SK-N-SH (cell line): ENCODE measurements at regions not wholly inside any gene's neighbourhood (a gene's known extent, or its start where the extent isn't known, plus 50 kb on each side); places are given as distances from the start of the nearest gene placed in this dataset.

ENCODE experiments used
- CTCF ChIA-PET: fragments of 300-600, 350-600 bp; formaldehyde crosslinking; extraction: SDS; loops from one replicate; lab custom pipeline; 2021; lab: Yijun Ruan, JAX
- POLR2A ChIA-PET: fragments of 350-600 bp; sonication (Branson Sonifier 250); formaldehyde crosslinking; extraction: SDS; loops from one replicate; lab custom pipeline; 2020; ENCODE audit warnings: antibody characterized with exemption, inconsistent platforms; lab: Yijun Ruan, JAX
- DNase-seq: peaks from one replicate; pipeline ENCODE4 v3.0.0; 2012
- H2AFZ ChIP-seq: fragments of 200-600 bp; sonication (generic); 2 replicates; pipeline ENCODE4 v1.8.1; 2016; ENCODE audit warnings: antibody characterized with exemption, mild to moderate bottlenecking, low read depth
- H3F3A ChIP-seq: fragments of 200-600 bp; sonication (generic); replicated peaks from 2 replicates; pipeline ENCODE3; 2016; ENCODE audit warnings: antibody characterized with exemption, mild to moderate bottlenecking; ENCODE audit not compliant: insufficient read depth
- H3K27ac ChIP-seq, 2 experiments: fragments of 200-500 bp in 1 of 2; fragments of 200-600 bp in 1 of 2; sonication (Bioruptor generic) in 1 of 2; sonication (generic), shearing (Covaris generic) in 1 of 2; 2 replicates each; pipeline versions ENCODE4 v1.5.1 to v1.6.1; 2014 to 2016; ENCODE audit warnings: low read depth in 2 of 2, inconsistent platforms in 1 of 2, low read length in 1 of 2, mild to moderate bottlenecking in 1 of 2, mixed read lengths in 1 of 2
- H3K27me3 ChIP-seq: fragments of 200-600 bp; sonication (generic), shearing (Covaris generic); 2 replicates; pipeline ENCODE4 v1.6.1; 2016; ENCODE audit warnings: mixed run types; ENCODE audit not compliant: insufficient read depth
- H3K36me3 ChIP-seq, 2 experiments: fragments of 200-500 bp in 1 of 2; fragments of 200-600 bp in 1 of 2; sonication (Bioruptor generic) in 1 of 2; sonication (generic) in 1 of 2; replicated peaks in 1 of 2; 2 replicates each; pipeline versions ENCODE3 to v1.5.1; 2014 to 2016; ENCODE audit warnings: low read length in 1 of 2, mild to moderate bottlenecking in 1 of 2; ENCODE audit not compliant: insufficient read depth in 2 of 2, control insufficient read depth in 1 of 2
- H3K4me1 ChIP-seq, 2 experiments: fragments of 200-500 bp in 1 of 2; fragments of 200-600 bp in 1 of 2; sonication (Bioruptor generic) in 1 of 2; sonication (generic), shearing (Covaris generic) in 1 of 2; 2 replicates each; pipeline versions ENCODE4 v1.5.1 to v1.6.1; 2014 to 2016; ENCODE audit warnings: low read depth in 1 of 2, low read length in 1 of 2, mixed run types in 1 of 2; ENCODE audit not compliant: insufficient read depth in 2 of 2, control insufficient read depth in 1 of 2
- H3K4me2 ChIP-seq: fragments of 200-600 bp; sonication (generic), shearing (Covaris generic); 2 replicates; pipeline ENCODE4 v1.6.1; 2017; ENCODE audit warnings: mixed run types
- H3K4me3 ChIP-seq, 2 experiments: fragments of 200-500 bp in 1 of 2; fragments of 200-600 bp in 1 of 2; sonication (Bioruptor generic) in 1 of 2; sonication (generic), shearing (Covaris generic) in 1 of 2; 2 replicates each; pipeline versions ENCODE4 v1.5.1 to v1.8.1; 2014 to 2016; ENCODE audit warnings: low read depth in 2 of 2, inconsistent platforms in 1 of 2, low read length in 1 of 2, mild to moderate bottlenecking in 1 of 2, mixed read lengths in 1 of 2, moderate library complexity in 1 of 2
- H3K79me2 ChIP-seq: fragments of 200-600 bp; sonication (generic); 2 replicates; pipeline ENCODE4 v1.8.1; 2017; ENCODE audit warnings: mild to moderate bottlenecking; ENCODE audit not compliant: insufficient read depth
- H3K9ac ChIP-seq: fragments of 200-600 bp; sonication (generic); 2 replicates; pipeline ENCODE4 v1.6.1; 2017; ENCODE audit warnings: mixed run types
- H3K9me2 ChIP-seq: fragments of 200-600 bp; sonication (generic); 2 replicates; pipeline ENCODE4 v1.6.1; 2017; ENCODE audit warnings: mixed run types
- H3K9me3 ChIP-seq: fragments of 200-600 bp; sonication (generic); 2 replicates; pipeline ENCODE4 v1.6.1; 2017; ENCODE audit warnings: mixed run types, mild to moderate bottlenecking, moderate library complexity
- H4K20me1 ChIP-seq: fragments of 200-600 bp; sonication (generic); 2 replicates; pipeline ENCODE4 v1.6.1; 2017; ENCODE audit warnings: mild to moderate bottlenecking, mixed run types; ENCODE audit not compliant: insufficient read depth
- CHD2 ChIP-seq: fragments of 150-350 bp; IDR thresholded peaks from 2 replicates; pipeline ENCODE4 v1.6.1; 2018; ENCODE audit warnings: low read length; ENCODE audit not compliant: partially characterized antibody
- EP300 ChIP-seq, 2 experiments: IDR thresholded peaks; 2 replicates each; pipeline versions ENCODE4 v1.4.0 to v1.6.1; 2012; ENCODE audit warnings: borderline replicate concordance in 1 of 2, low read depth in 1 of 2, low read length in 1 of 2
- EZH2phosphoT487 ChIP-seq: fragments of 200-600 bp; sonication (generic); IDR thresholded peaks from 2 replicates; pipeline ENCODE4 v1.6.1; 2017; ENCODE audit warnings: low read depth, mixed run types, mild to moderate bottlenecking, antibody characterized with exemption, moderate library complexity, borderline replicate concordance
- FOSL2 ChIP-seq: IDR thresholded peaks from 2 replicates; pipeline ENCODE4 v1.4.0; 2012; ENCODE audit warnings: low read depth, mild to moderate bottlenecking, moderate library complexity, borderline replicate concordance
- MXI1 ChIP-seq: IDR thresholded peaks from 2 replicates; pipeline ENCODE4 v1.6.1; 2012; ENCODE audit warnings: mild to moderate bottlenecking, low read depth, low read length, improper control_type of control experiment
- NFIC ChIP-seq: IDR thresholded peaks from 2 replicates; pipeline ENCODE4 v1.4.0; 2012; ENCODE audit warnings: borderline replicate concordance
- NRF1 ChIP-seq: IDR thresholded peaks from 2 replicates; pipeline ENCODE4 v1.6.1; 2012; ENCODE audit warnings: low read depth, mild to moderate bottlenecking, low read length
- RAD21 ChIP-seq: IDR thresholded peaks from 2 replicates; pipeline ENCODE4 v1.6.1; 2012; ENCODE audit warnings: mild to moderate bottlenecking, low read length
- RFX5 ChIP-seq: IDR thresholded peaks from 2 replicates; pipeline ENCODE4 v1.6.1; 2012; ENCODE audit warnings: mild to moderate bottlenecking, improper control_type of control experiment, low read length
- SMC3 ChIP-seq: IDR thresholded peaks from 2 replicates; pipeline ENCODE4 v1.6.1; 2012; ENCODE audit warnings: low read depth, low read length, improper control_type of control experiment
- USF1 ChIP-seq: IDR thresholded peaks from 2 replicates; pipeline ENCODE4 v1.4.0; 2012; ENCODE audit warnings: low read depth, borderline replicate concordance
- USF2 ChIP-seq: fragments of 150-350 bp; IDR thresholded peaks from 2 replicates; pipeline ENCODE4 v1.6.1; 2017; ENCODE audit warnings: antibody characterized with exemption, low read length, low read depth, borderline replicate concordance
- WGBS: methylation state at CpG from one replicate; pipeline ENCODE4 v1.1.6; 2017; ENCODE audit warnings: low lambda C conversion rate; 5-methylcytosine and 5-hydroxymethylcytosine counted together

GRCh38 chr2:7626139-7626537, 708.9 kb downstream of the RNF144A start:
- Histone ChIP-seq H4K20me1 (no peaks in the 10 kb centered on the region), H3K9me3 (no peaks in the 10 kb centered on the region), H3K4me1 (no peaks in the 10 kb centered on the region; a peak in 1 of 4 replicates), H3K27ac (no peak overlapping the region), H3K9me2 (no peaks in the 10 kb centered on the region), H3K4me2 (no peak overlapping the region), H3K36me3 (no peaks in the 10 kb centered on the region), H3K9ac (no peak overlapping the region), H3F3A (no peaks in the 10 kb centered on the region), H3K4me3 (no peak overlapping the region), H3K27me3 (no peaks in the 10 kb centered on the region), H2AFZ (no peak overlapping the region), H3K79me2 (no peaks in the 10 kb centered on the region)
- POLR2A ChIA-PET: no interaction called here
- TF ChIP-seq NFIC: no peak
- TF ChIP-seq MXI1: no peak
- no peak for TF ChIP-seq EP300 (IDR thresholded peaks at IDR 0.05; ENCODE audit: borderline replicate concordance in 1 of 2, low read depth in 1 of 2, low read length in 1 of 2)
- TF ChIP-seq CHD2: no peak
- no peak for TF ChIP-seq SMC3
- TF ChIP-seq USF2: no peak
- no peak for DNase-seq
- CTCF ChIA-PET: interaction anchor here (1.1 kb wide), 1 partner anchor 26 kb away, joined by 3 read pairs; no protein-coding TSS in a partner anchor
- WGBS: 59% methylated on average over 6 of the region's 6 CpGs

GRCh38 chr2:7627583-7627982, 710.4 kb downstream of the RNF144A start:
- 34% methylated on average over 3 of the region's 3 CpGs for WGBS
- no peaks in the 10 kb centered on the region for H3K9me3 ChIP-seq
- H3K27me3 ChIP-seq: no peaks in the 10 kb centered on the region
- no peak for TF ChIP-seq USF1
- TF ChIP-seq EZH2phosphoT487: no peak
- TF ChIP-seq RAD21: no peak
- H3K4me3 ChIP-seq: no peak overlapping the region
- H3K36me3 ChIP-seq: no peaks in the 10 kb centered on the region
- no peaks in the 10 kb centered on the region; a peak in 1 of 4 replicates for H3K4me1 ChIP-seq
- POLR2A ChIA-PET: no interaction called here
- no peak overlapping the region for H2AFZ ChIP-seq
- H3K9me2 ChIP-seq: no peaks in the 10 kb centered on the region
- no peak for DNase-seq
- no peak overlapping the region for H3K27ac ChIP-seq
- H3K4me2 ChIP-seq: no peak overlapping the region
- no peaks in the 10 kb centered on the region for H3K79me2 ChIP-seq
- no peak overlapping the region for H3K9ac ChIP-seq
- no peaks in the 10 kb centered on the region for H3F3A ChIP-seq
- H4K20me1 ChIP-seq: no peaks in the 10 kb centered on the region
- CTCF ChIA-PET: interaction anchor here (0.7 kb wide), 1 partner anchor 44 kb away, joined by 3 read pairs; no protein-coding TSS in a partner anchor

GRCh38 chr2:7632420-7632819, 715.2 kb downstream of the RNF144A start:
- no peaks in the 10 kb centered on the region for H3K36me3 ChIP-seq
- WGBS: 49% methylated on average over 4 of the region's 4 CpGs
- CTCF ChIA-PET: interaction anchor here (0.9 kb wide), 1 partner anchor 10 kb away, joined by 3 read pairs; no protein-coding TSS in a partner anchor
- no peaks in the 10 kb centered on the region for H3K9me2 ChIP-seq
- TF ChIP-seq NRF1 (no peak), FOSL2 (no peak), RFX5 (no peak)
- H3K4me2 ChIP-seq: no peak overlapping the region
- H3F3A ChIP-seq: no peaks in the 10 kb centered on the region
- H3K4me1 ChIP-seq: peaks cover 0 to 12% of the 10 kb centered on the region in 2 experiments; a peak in 1 of 4 replicates
- H4K20me1 ChIP-seq: no peaks in the 10 kb centered on the region
- H3K4me3 ChIP-seq: no peak overlapping the region
- no peak overlapping the region for H3K27ac ChIP-seq
- POLR2A ChIA-PET: no interaction called here
- H3K9ac ChIP-seq: no peak overlapping the region
- no peaks in the 10 kb centered on the region for H3K79me2 ChIP-seq
- no peaks in the 10 kb centered on the region for H3K27me3 ChIP-seq
- DNase-seq: no peak
- no peak overlapping the region for H2AFZ ChIP-seq
- no peaks in the 10 kb centered on the region for H3K9me3 ChIP-seq
